ENCODE measurements at regions not wholly inside any gene's neighbourhood (a gene's known extent, or its start where the extent isn't known, plus 50 kb on each side); places are given as distances from the start of the nearest gene placed in this dataset.

GRCh38 chr15:39400821-39401550 lies 179.9 kb upstream of the THBS1 start:
- ChIA-PET POLR2A (no interaction called here), CTCF (no interaction called here)
- Histone ChIP-seq H3K4me3 (ENCODE audit: low read depth, low read length) (no peak overlapping the region), H3K27ac (ENCODE audit: low read depth, low read length) (no peak overlapping the region), H3K9me3 (ENCODE audit: control insufficient read depth, insufficient read depth, low read length) (no peaks in the 10 kb centered on the region), H3K27me3 (ENCODE audit: control insufficient read depth, insufficient read depth, low read length) (no peaks in the 10 kb centered on the region)
- DNase-seq (ENCODE audit: low read depth, low spot score), result no peak
- TF ChIP-seq CTCF (IDR thresholded peaks at IDR 0.05; ENCODE audit: low read depth, low read length), result no peak

- POLR2A ChIA-PET, result interaction anchor here (1.4 to 2.0 kb wide), 2 partner anchors 41 to 177 kb away, joined by 4 to 15 read pairs; partner anchors contain the start of gene THBS1
- H3K9me3 ChIP-seq (ENCODE audit: control insufficient read depth, insufficient read depth, low read length), result no peaks in the 10 kb centered on the region
- CTCF ChIA-PET, result no interaction called here
- no peak overlapping the region for H3K4me3 ChIP-seq (ENCODE audit: low read depth, low read length)
- no peak for TF ChIP-seq CTCF (IDR thresholded peaks at IDR 0.05; ENCODE audit: low read depth, low read length)
- H3K27ac ChIP-seq (ENCODE audit: low read depth, low read length), result peak overlapping the region; percentile 31
- peak; percentile 44 for DNase-seq (ENCODE audit: low read depth, low spot score)
- no peaks in the 10 kb centered on the region for H3K27me3 ChIP-seq (ENCODE audit: control insufficient read depth, insufficient read depth, low read length)
These were observed 177.2 kb upstream of the THBS1 start for GRCh38 chr15:39403640-39404117.

- Histone ChIP-seq H3K27me3 (ENCODE audit: control insufficient read depth, insufficient read depth, low read length) (no peaks in the 10 kb centered on the region), H3K27ac (ENCODE audit: low read depth, low read length) (peak overlapping the region; percentile 69), H3K9me3 (ENCODE audit: control insufficient read depth, insufficient read depth, low read length) (no peaks in the 10 kb centered on the region), H3K4me3 (ENCODE audit: low read depth, low read length) (no peak overlapping the region)
- no peak for TF ChIP-seq CTCF (IDR thresholded peaks at IDR 0.05; ENCODE audit: low read depth, low read length)
- CTCF ChIA-PET, result no interaction called here
- DNase-seq (ENCODE audit: low read depth, low spot score), result peak; percentile 85
- POLR2A ChIA-PET, result interaction anchor here (0.6 to 2.0 kb wide), 8 partner anchors 9 to 225 kb away, joined by 3 to 15 read pairs (median 4); partner anchors contain the start of gene THBS1
These were observed 176.1 kb upstream of the THBS1 start for GRCh38 chr15:39404767-39405181.

- Histone ChIP-seq H3K27ac (ENCODE audit: low read depth, low read length) (no peak overlapping the region), H3K4me3 (ENCODE audit: low read depth, low read length) (no peak overlapping the region), H3K27me3 (ENCODE audit: control insufficient read depth, insufficient read depth, low read length) (no peaks in the 10 kb centered on the region), H3K9me3 (ENCODE audit: control insufficient read depth, insufficient read depth, low read length) (no peaks in the 10 kb centered on the region)
- POLR2A ChIA-PET, result no interaction called here
- CTCF ChIA-PET, result no interaction called here
- DNase-seq (ENCODE audit: low read depth, low spot score), result no peak
- no peak for TF ChIP-seq CTCF (IDR thresholded peaks at IDR 0.05; ENCODE audit: low read depth, low read length)
These were observed 174.4 kb upstream of the THBS1 start for GRCh38 chr15:39406485-39406884.

GRCh38 chr15:39407116-39407515 lies 173.8 kb upstream of the THBS1 start:
- peak; percentile 10 for DNase-seq (ENCODE audit: low read depth, low spot score)
- POLR2A ChIA-PET, result no interaction called here
- Histone ChIP-seq H3K27me3 (ENCODE audit: control insufficient read depth, insufficient read depth, low read length) (no peaks in the 10 kb centered on the region), H3K9me3 (ENCODE audit: control insufficient read depth, insufficient read depth, low read length) (no peaks in the 10 kb centered on the region), H3K27ac (ENCODE audit: low read depth, low read length) (no peak overlapping the region), H3K4me3 (ENCODE audit: low read depth, low read length) (no peak overlapping the region)
- TF ChIP-seq CTCF (IDR thresholded peaks at IDR 0.05; ENCODE audit: low read depth, low read length), result no peak
- CTCF ChIA-PET, result no interaction called here
